ENCODE measurements at regions not wholly inside any gene's neighbourhood (a gene's known extent, or its start where the extent isn't known, plus 50 kb on each side); places are given as distances from the start of the nearest gene placed in this dataset.

DNA sequence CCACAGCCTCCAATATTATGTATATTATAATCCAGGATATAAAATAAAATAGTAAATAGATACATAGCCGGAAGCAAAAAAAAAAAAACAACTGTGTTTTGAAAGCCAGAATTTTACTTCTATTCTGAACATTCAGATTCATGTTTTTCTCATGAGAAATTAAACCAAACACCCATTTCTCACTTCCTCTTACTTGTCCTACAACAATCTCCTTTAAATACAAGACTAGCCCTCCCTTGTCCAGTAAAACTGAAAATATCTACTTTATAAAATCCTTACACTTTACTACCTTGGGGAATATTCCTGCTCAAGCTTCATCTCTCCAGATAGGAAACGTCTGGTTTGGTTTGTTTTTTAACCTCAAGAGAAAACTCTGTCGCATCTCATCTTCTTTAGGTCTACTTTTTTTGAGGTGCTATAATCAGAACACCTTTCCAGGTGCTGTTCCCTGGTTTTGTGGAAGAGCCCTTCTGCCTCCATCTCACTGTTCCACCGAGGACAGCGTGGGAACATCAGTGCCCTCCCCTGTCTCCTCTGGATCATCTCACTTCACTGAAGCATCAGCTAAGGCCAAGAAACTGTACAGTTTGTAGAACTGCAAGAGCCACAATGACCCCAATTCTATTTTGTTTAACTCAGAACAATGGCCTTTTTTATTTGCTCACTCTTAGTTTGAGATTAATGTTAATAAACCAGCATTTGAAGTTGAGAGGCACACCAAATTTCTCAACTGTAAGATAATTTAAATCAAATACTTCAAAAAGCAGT, 82.0 kb upstream of the ARHGAP32 start:
- H3K4me3 ChIP-seq, result no peak overlapping the region
- no peak for DNase-seq
- peaks cover 0 to 8% (median 2%) of the 10 kb centered on the region in 4 donors for H3K4me1 ChIP-seq
- H3K27me3 ChIP-seq, result no peaks in the 10 kb centered on the region
- TF ChIP-seq CTCF (IDR thresholded peaks at IDR 0.05), result no peak
- no peak overlapping the region for H3K27ac ChIP-seq
- intact Hi-C loops (cut with DNase I; ENCODE audit: low total_unique reads), result no loop called here
- no peaks in the 10 kb centered on the region for H3K36me3 ChIP-seq
- H3K9me3 ChIP-seq, result no peaks in the 10 kb centered on the region

DNA sequence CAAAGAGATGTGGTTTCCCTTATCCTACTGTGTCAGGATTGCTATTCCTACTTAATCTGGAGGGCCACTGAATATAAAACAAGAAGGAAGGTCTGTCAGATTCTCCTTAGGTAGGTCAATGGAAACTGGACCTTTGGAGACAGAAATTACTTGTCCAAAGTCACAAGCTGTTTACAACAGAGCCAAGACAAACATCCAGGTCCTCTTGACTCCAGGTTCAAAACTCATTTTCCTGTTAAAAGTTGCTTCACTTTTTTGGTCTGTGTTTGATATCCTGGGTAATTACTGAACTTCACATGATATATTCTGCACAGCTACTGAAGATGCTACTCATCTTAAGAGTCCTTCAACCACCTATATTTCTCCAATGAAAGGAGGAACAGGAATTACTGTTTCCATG, 81.2 kb upstream of the ARHGAP32 start:
- no peak for DNase-seq
- Histone ChIP-seq H3K27ac (no peak overlapping the region), H3K4me3 (no peak overlapping the region), H3K27me3 (no peaks in the 10 kb centered on the region), H3K36me3 (no peaks in the 10 kb centered on the region), H3K4me1 (peaks cover 0 to 6% (median 2%) of the 10 kb centered on the region in 4 donors), H3K9me3 (no peaks in the 10 kb centered on the region)
- TF ChIP-seq CTCF (IDR thresholded peaks at IDR 0.05), result no peak
- intact Hi-C loops (cut with DNase I; ENCODE audit: low total_unique reads), result no loop called here

- Histone ChIP-seq H3K4me1 (no peaks in the 10 kb centered on the region), H3K27ac (no peak overlapping the region), H3K27me3 (no peaks in the 10 kb centered on the region), H3K36me3 (no peaks in the 10 kb centered on the region), H3K9me3 (no peaks in the 10 kb centered on the region), H3K4me3 (no peak overlapping the region)
- TF ChIP-seq CTCF (IDR thresholded peaks at IDR 0.05), result no peak
- no peak for DNase-seq
- intact Hi-C loops (cut with DNase I; ENCODE audit: low total_unique reads), result no loop called here
These were observed 78.9 kb upstream of the ARHGAP32 start for GRCh38 chr11:129271030-129271429.

GRCh38 chr11:129270446-129270845, 78.3 kb upstream of the ARHGAP32 start:
- no peak for TF ChIP-seq CTCF (IDR thresholded peaks at IDR 0.05)
- no peak for DNase-seq
- Histone ChIP-seq H3K9me3 (no peaks in the 10 kb centered on the region), H3K4me1 (no peaks in the 10 kb centered on the region), H3K36me3 (no peaks in the 10 kb centered on the region), H3K27ac (no peak overlapping the region), H3K27me3 (no peaks in the 10 kb centered on the region), H3K4me3 (no peak overlapping the region)
- intact Hi-C loops (cut with DNase I; ENCODE audit: low total_unique reads), result no loop called here

GRCh38 chr11:129268371-129268770, 76.2 kb upstream of the ARHGAP32 start:
- no peaks in the 10 kb centered on the region for H3K4me1 ChIP-seq
- H3K4me3 ChIP-seq, result no peak overlapping the region
- TF ChIP-seq CTCF (IDR thresholded peaks at IDR 0.05), result no peak
- H3K27me3 ChIP-seq, result no peaks in the 10 kb centered on the region
- intact Hi-C loops (cut with DNase I; ENCODE audit: low total_unique reads), result no loop called here
- DNase-seq, result no peak
- H3K27ac ChIP-seq, result no peak overlapping the region
- H3K9me3 ChIP-seq, result no peaks in the 10 kb centered on the region
- H3K36me3 ChIP-seq, result no peaks in the 10 kb centered on the region
